Pancreas (tissue), 10 donors: ENCODE measurements at regions not wholly inside any gene's neighbourhood (a gene's known extent, or its start where the extent isn't known, plus 50 kb on each side); places are given as distances from the start of the nearest gene placed in this dataset.

ENCODE experiments used
- ATAC-seq, 4 donors: fragments of 200-7000 bp; cut with Tn5 transposase; one replicate each; pipeline versions ENCODE4 v1.8.0 to v1.9.1; 2020; ENCODE audit warnings: mild to moderate bottlenecking in 4 of 4, moderate library complexity in 4 of 4
- DNase-seq, 6 donors: peaks; one replicate each; pipeline ENCODE4 v3.0.0-alpha.2; 2020
- FAIRE-seq: peaks from 2 replicates; lab custom pipeline; 2012; peaks lifted over from hg19 to GRCh38; lab: Jason Lieb, UNC
- H3K27ac ChIP-seq, 4 donors: fragments of 200-600 bp; sonication (generic); 1 replicate in 3 of 4; 2 replicates in 1 of 4; pipeline versions ENCODE4 v1.5.0 to v1.8.0; 2020
- H3K27me3 ChIP-seq, 4 donors: fragments of 200-600 bp; one replicate each; pipeline ENCODE4 v1.8.0; 2021
- H3K36me3 ChIP-seq, 3 donors: fragments of 200-600 bp; sonication (generic) in 1 of 3; one replicate each; pipeline versions ENCODE4 v1.5.0 to v1.8.0; 2020 to 2021
- H3K4me1 ChIP-seq, 3 donors: fragments of 200-600 bp; one replicate each; pipeline ENCODE4 v1.8.0; 2021
- H3K4me3 ChIP-seq, 4 donors: fragments of 200-600 bp; sonication (generic) in 2 of 4; one replicate each; pipeline versions ENCODE4 v1.5.0 to v1.8.0; 2020 to 2021
- H3K9me3 ChIP-seq, 4 donors: fragments of 200-600 bp; one replicate each; pipeline ENCODE4 v1.8.0; 2021
- WGBS, 2 donors: extraction: QIAGEN DNeasy Blood & Tissue Kit; methylation state at CpG; one replicate each; pipeline ENCODE4 v1.1.7; 2013; 5-methylcytosine and 5-hydroxymethylcytosine counted together
- intact Hi-C, 3 donors: fragments of 100-400 bp; cut with DNase I; formaldehyde crosslinking; loops; one replicate each; pipeline versions ENCODE4 v1.11.1 to v1.14.2; 2022
- TF ChIP-seq, protein P1 (sequence below), 4 donors: fragments of 200-600 bp; sonication (generic) in 3 of 4; IDR thresholded peaks; one replicate each; pipeline versions ENCODE4 v1.5.0 to v1.8.0; 2021; ENCODE audit warnings: antibody characterized with exemption in 4 of 4
- donor health status: healthy with polysubstance abuse.
- donor health status: DM: no; HTN: no; CAD: no; lungs with moderate emphysema.
- donor health status: DM: no; HTN: no; CAD: no.
- donor health status: control.
- donor health status: control.
- donor health status: Bipolar disorder and iron deficiency.
- donor health status: DM: yes; HTN: yes; CAD: no.
- donor health status: DM: no; HTN: no; CAD: no.
- donor health status: DM: no; HTN: no; CAD: no.
- donor health status: DM: yes; HTN: yes; CAD: no.

DNA sequence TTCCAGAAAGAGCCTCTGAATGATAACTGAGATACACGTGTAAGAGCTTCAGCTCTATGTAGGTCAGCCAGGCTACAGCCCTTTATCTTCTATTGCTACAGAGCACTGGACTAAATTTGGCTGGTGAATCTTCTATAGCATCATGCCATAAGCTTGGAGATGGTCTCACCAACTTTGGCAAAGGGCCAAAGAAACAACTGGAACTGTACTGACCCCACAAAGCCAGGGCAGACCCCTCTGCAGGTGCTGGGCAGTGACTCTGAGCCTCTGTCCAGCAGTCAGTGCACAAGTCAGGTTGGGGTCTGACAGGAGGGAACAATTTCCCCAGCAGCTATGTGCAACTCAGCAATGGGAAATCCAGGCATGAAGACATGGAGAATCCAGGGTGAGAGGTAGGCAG, 57.8 kb upstream of the NFASC start:
- no peak for ATAC-seq
- TF ChIP-seq, protein P1, sequence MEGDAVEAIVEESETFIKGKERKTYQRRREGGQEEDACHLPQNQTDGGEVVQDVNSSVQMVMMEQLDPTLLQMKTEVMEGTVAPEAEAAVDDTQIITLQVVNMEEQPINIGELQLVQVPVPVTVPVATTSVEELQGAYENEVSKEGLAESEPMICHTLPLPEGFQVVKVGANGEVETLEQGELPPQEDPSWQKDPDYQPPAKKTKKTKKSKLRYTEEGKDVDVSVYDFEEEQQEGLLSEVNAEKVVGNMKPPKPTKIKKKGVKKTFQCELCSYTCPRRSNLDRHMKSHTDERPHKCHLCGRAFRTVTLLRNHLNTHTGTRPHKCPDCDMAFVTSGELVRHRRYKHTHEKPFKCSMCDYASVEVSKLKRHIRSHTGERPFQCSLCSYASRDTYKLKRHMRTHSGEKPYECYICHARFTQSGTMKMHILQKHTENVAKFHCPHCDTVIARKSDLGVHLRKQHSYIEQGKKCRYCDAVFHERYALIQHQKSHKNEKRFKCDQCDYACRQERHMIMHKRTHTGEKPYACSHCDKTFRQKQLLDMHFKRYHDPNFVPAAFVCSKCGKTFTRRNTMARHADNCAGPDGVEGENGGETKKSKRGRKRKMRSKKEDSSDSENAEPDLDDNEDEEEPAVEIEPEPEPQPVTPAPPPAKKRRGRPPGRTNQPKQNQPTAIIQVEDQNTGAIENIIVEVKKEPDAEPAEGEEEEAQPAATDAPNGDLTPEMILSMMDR (IDR thresholded peaks at IDR 0.05), result no peak
- Histone ChIP-seq H3K36me3 (no peaks in the 10 kb centered on the region), H3K27me3 (no peaks in the 10 kb centered on the region), H3K9me3 (no peaks in the 10 kb centered on the region), H3K4me1 (no peaks in the 10 kb centered on the region), H3K27ac (no peak overlapping the region), H3K4me3 (no peak overlapping the region)
- FAIRE-seq, result no peak
- intact Hi-C loops, result no loop called here
- 39 to 56% methylated on average over 1 of the region's 1 CpG for WGBS, 2 donors
- DNase-seq, result no peak

DNA sequence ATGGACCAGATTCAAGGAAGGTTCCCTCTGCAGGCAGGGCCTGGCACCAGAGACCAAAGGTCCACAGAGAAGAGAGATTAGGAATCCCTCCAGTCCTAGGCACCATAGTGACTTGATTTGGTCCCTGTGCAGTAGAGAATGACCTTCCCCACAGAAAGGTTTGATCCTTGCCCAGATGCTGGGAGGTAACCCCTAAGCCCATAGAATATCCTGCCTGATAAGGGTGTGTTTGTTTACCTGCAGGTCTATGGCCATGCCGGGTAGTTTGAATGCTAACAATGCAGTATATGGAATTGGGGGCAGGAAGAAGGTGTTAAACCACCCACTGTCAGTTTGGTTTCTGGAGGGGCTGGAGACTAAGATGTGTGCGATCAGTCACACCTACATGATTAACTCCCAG, 57.1 kb upstream of the NFASC start:
- no peak for FAIRE-seq
- H3K4me3 ChIP-seq, result no peak overlapping the region
- TF ChIP-seq, protein P1 (IDR thresholded peaks at IDR 0.05), result no peak
- 56 to 65% methylated on average over 2 of the region's 2 CpGs for WGBS, 2 donors
- H3K9me3 ChIP-seq, result no peaks in the 10 kb centered on the region
- no peak for DNase-seq
- H3K36me3 ChIP-seq, result no peaks in the 10 kb centered on the region
- no peak overlapping the region for H3K27ac ChIP-seq
- H3K27me3 ChIP-seq, result no peaks in the 10 kb centered on the region
- no peak for ATAC-seq
- H3K4me1 ChIP-seq, result no peaks in the 10 kb centered on the region
- intact Hi-C loops, result no loop called here

DNA sequence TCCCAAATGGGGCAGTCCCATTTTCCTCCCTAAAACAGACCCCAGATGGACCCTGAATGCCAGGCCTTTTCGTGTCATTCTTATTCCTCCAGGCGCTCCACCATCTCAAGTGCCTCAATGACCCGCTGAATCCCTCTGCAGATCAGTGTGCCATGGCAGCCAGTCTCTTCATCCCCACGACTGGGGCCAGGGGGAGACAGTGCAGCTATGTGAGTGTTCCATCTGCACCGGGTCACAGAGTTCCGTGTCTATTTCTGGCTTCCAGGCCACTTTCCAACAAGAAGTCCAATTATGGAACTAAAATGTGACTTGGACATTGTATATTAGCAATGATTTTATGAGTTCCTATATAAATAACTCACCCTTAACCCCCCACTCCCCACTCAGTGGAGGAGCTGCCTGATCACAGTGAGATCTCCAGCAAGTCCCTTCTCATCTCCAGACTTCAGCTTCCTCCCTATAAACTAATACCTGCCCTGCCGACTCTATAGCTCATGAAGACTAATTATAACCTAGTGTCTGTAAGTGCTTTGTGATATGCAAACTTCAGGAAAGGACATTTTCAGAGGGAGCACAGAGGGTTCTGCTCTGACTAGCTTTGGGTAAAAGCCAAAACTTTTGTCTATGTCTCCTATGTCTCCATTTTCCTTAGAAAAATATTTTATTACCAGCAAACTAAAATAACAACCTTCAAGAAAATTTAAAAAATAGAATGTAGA, 56.3 kb upstream of the NFASC start:
- no peak for ATAC-seq
- TF ChIP-seq, protein P1 (IDR thresholded peaks at IDR 0.05), result no peak
- no peak for FAIRE-seq

DNA sequence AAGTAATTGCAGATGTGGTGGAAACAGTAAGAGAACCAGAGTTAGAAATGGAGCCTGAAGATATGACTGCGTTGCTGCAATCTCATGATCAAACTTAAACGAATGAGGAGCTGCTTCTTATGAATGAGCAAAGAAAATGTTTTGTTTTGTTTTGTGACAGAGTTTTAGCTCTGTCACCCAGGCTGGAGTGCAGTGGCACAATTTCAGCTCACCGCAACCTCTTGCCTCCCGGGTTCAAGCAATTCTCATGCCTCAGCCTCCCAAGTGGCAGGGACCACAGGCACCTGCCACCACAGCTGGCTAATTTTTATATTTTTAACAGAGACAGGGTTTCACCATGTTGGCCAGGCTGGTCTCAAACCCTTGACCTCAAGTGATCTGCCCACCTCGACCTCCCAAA, 53.3 kb upstream of the NFASC start:
- no peak for DNase-seq
- FAIRE-seq, result no peak
- 77 to 79% methylated on average over 5 of the region's 5 CpGs for WGBS, 2 donors
- H3K27me3 ChIP-seq, result no peaks in the 10 kb centered on the region
- no peak for ATAC-seq
- no peak overlapping the region for H3K4me3 ChIP-seq
- peaks cover 0 to 7% (median 0%) of the 10 kb centered on the region in 3 donors for H3K4me1 ChIP-seq
- no peak overlapping the region for H3K27ac ChIP-seq
- TF ChIP-seq, protein P1 (IDR thresholded peaks at IDR 0.05), result no peak
- H3K36me3 ChIP-seq, result no peaks in the 10 kb centered on the region
- intact Hi-C loops, result no loop called here
- H3K9me3 ChIP-seq, result no peaks in the 10 kb centered on the region

More for the DNA sequence above, 56.3 kb upstream of the NFASC start:
- DNase-seq, result no peak
- Histone ChIP-seq H3K36me3 (no peaks in the 10 kb centered on the region), H3K9me3 (no peaks in the 10 kb centered on the region), H3K27me3 (no peaks in the 10 kb centered on the region), H3K27ac (no peak overlapping the region), H3K4me3 (no peak overlapping the region), H3K4me1 (no peaks in the 10 kb centered on the region)
- intact Hi-C loops, result no loop called here
- 47 to 54% methylated on average over 7 of the region's 7 CpGs for WGBS, 2 donors

DNA sequence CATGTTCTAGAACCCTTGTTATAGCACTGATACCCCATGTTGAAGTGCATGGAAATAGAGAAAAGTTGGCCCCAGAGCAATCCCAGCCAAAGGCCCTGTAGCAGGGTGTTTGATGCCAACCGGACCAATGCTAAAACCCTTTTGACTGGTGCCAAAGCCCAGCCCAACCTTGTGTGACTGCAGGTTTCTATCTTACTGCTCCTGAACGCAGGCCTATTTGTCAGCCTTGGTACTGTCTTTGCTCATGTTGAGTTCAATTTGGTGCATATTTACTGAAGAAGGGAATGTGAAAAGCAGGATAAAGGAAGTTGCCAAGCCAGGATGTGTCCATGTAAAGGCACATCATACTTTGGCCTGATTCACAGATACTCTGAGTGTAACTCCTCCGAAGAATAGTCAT, 51.7 kb upstream of the NFASC start:
- peaks cover 0 to 7% (median 0%) of the 10 kb centered on the region in 3 donors for H3K4me1 ChIP-seq
- no peaks in the 10 kb centered on the region for H3K9me3 ChIP-seq
- no peak overlapping the region for H3K4me3 ChIP-seq
- TF ChIP-seq, protein P1 (IDR thresholded peaks at IDR 0.05), result no peak
- no peak overlapping the region for H3K27ac ChIP-seq
- peak in 2 of 4 donors; percentile 50 to 51 for ATAC-seq
- WGBS, 2 donors, result 36 to 46% methylated on average over 3 of the region's 3 CpGs
- no peak for FAIRE-seq
- intact Hi-C loops, result no loop called here
- no peaks in the 10 kb centered on the region for H3K36me3 ChIP-seq
- no peaks in the 10 kb centered on the region for H3K27me3 ChIP-seq
- DNase-seq, result no peak
